Transverse colon (tissue), 4 donors: ENCODE measurements at regions not wholly inside any gene's neighbourhood (a gene's known extent, or its start where the extent isn't known, plus 50 kb on each side); places are given as distances from the start of the nearest gene placed in this dataset.
A peak's percentile ranks its signal among the peaks of the same experiment; 100 is the strongest.

Experiments
- DNase-seq: peaks from one replicate; pipeline ENCODE4 v3.0.0-alpha.2; 2019
- H3K27ac ChIP-seq, 4 donors: fragments of 200-600 bp; sonication (generic); 2 replicates each; pipeline ENCODE4 v1.5.1; 2016 to 2018; ENCODE audit warnings: inconsistent platforms in 4 of 4
- H3K27me3 ChIP-seq: fragments of 200-600 bp; sonication (generic); 2 replicates; pipeline ENCODE4 v1.5.1; 2017; ENCODE audit warnings: inconsistent platforms
- H3K36me3 ChIP-seq, 4 donors: fragments of 200-600 bp; sonication (generic); 2 replicates each; pipeline ENCODE4 v1.5.1; 2017 to 2019; ENCODE audit warnings: inconsistent platforms in 4 of 4
- H3K4me1 ChIP-seq, 4 donors: fragments of 200-600 bp; sonication (generic); 2 replicates each; pipeline ENCODE4 v1.5.1; 2017 to 2020; ENCODE audit warnings: inconsistent platforms in 4 of 4
- H3K4me3 ChIP-seq, 4 donors: fragments of 200-600 bp; sonication (generic); 1 replicate in 1 of 4; 2 replicates in 3 of 4; pipeline versions ENCODE4 v1.5.1 to v1.6.1; 2017 to 2019; ENCODE audit warnings: inconsistent platforms in 4 of 4
- H3K9me3 ChIP-seq, 2 donors: fragments of 200-600 bp; sonication (generic); 2 replicates each; pipeline ENCODE4 v1.5.1; 2017 to 2019; ENCODE audit warnings: inconsistent platforms in 2 of 2
- CTCF ChIP-seq, 5 experiments: fragments of 200-600 bp in 3 of 5; fragments of 450-650 bp in 2 of 5; sonication (generic) in 3 of 5; IDR thresholded peaks; 1 replicate in 2 of 5; 2 replicates in 3 of 5; pipeline ENCODE4 v1.5.1; 2016 to 2017; ENCODE audit warnings: antibody characterized with exemption in 5 of 5, inconsistent platforms in 3 of 5, mild to moderate bottlenecking in 2 of 5, moderate library complexity in 1 of 5
- EP300 ChIP-seq: sonication (generic); formaldehyde crosslinking; IDR thresholded peaks from one replicate; pipeline ENCODE4 v1.6.1; 2017; ENCODE audit warnings: antibody characterized with exemption, low read depth
- POLR2A ChIP-seq: fragments of 450-650 bp; IDR thresholded peaks from one replicate; pipeline ENCODE4 v1.6.1; 2016; ENCODE audit warnings: antibody characterized with exemption, mild to moderate bottlenecking, moderate library complexity
- POLR2AphosphoS5 ChIP-seq, 3 donors: sonication (generic); formaldehyde crosslinking; IDR thresholded peaks; one replicate each; pipeline ENCODE4 v1.6.1; 2016; ENCODE audit warnings: antibody characterized with exemption in 3 of 3
- WGBS, 2 donors: methylation state at CpG; one replicate each; pipeline ENCODE4 v1.1.5; 2018; ENCODE audit warnings: low coverage in 1 of 2; 5-methylcytosine and 5-hydroxymethylcytosine counted together
- in situ Hi-C, 4 donors: fragments of 200-750 bp; cut with MboI; loops; one replicate each; pipeline versions ENCODE4 v1.15.0 to v1.15.1; 2017; ENCODE audit warnings: low sequenced_read_pairs in 3 of 4, low pct_ligation_motif_present in 1 of 4, low pct_unique_long_range_greater_than_20kb in 1 of 4
- intact Hi-C: fragments of 100-400 bp; cut with DNase I; formaldehyde crosslinking; loops from one replicate; pipeline ENCODE4 v1.15.1; 2023; ENCODE audit warnings: low total_unique reads

- intact Hi-C loops: no loop called here
- Histone ChIP-seq H3K4me3 (no peak overlapping the region), H3K36me3 (no peaks in the 10 kb centered on the region), H3K27me3 (no peaks in the 10 kb centered on the region), H3K9me3 (peaks cover 0 to 6% of the 10 kb centered on the region in 2 donors), H3K4me1 (peaks cover 0 to 34% (median 8%) of the 10 kb centered on the region in 4 donors), H3K27ac (no peak overlapping the region)
- TF ChIP-seq EP300 (no peak), CTCF (IDR thresholded peaks at IDR 0.05) (no peak), POLR2AphosphoS5 (IDR thresholded peaks at IDR 0.05) (no peak)
- 30 to 65% methylated on average over 6 to 7 of the region's 7 CpGs for whole genome bisulfite sequencing, 2 donors
- no peak for DNase-seq
- in situ Hi-C loops: no loop called here
Observed at GRCh38 chr5:74539986-74540385, 100.5 kb downstream of the ENC1 start.

- TF ChIP-seq CTCF (IDR thresholded peaks at IDR 0.05) (no peak), POLR2AphosphoS5 (IDR thresholded peaks at IDR 0.05) (peak in 1 of 3 donors; percentile 26), POLR2A (no peak)
- in situ Hi-C loops: no loop called here
- intact Hi-C loops: no loop called here
- H3K27me3 ChIP-seq: no peaks in the 10 kb centered on the region
- no peak overlapping the region for H3K4me3 ChIP-seq
- peak; percentile 24 for DNase-seq
- H3K27ac ChIP-seq: peak overlapping the region in 3 of 4 donors; percentile 2 to 20 (median 20)
- peaks cover 0 to 17% of the 10 kb centered on the region in 2 donors for H3K9me3 ChIP-seq
- no peaks in the 10 kb centered on the region for H3K36me3 ChIP-seq
- WGBS, 2 donors: 0 to 56% methylated on average over 1 to 3 of the region's 3 CpGs
- peaks cover 0 to 26% (median 1%) of the 10 kb centered on the region in 4 donors for H3K4me1 ChIP-seq
Observed at GRCh38 chr5:74538206-74538661, 102.3 kb downstream of the ENC1 start.

- Histone ChIP-seq H3K9me3 (peaks cover 0 to 22% of the 10 kb centered on the region in 2 donors), H3K4me3 (no peak overlapping the region), H3K27me3 (no peaks in the 10 kb centered on the region), H3K4me1 (peaks cover 0 to 22% (median 0%) of the 10 kb centered on the region in 4 donors), H3K36me3 (no peaks in the 10 kb centered on the region), H3K27ac (no peak overlapping the region)
- TF ChIP-seq CTCF (IDR thresholded peaks at IDR 0.05): no peak
- TF ChIP-seq POLR2A: no peak
- no peak for TF ChIP-seq EP300
- TF ChIP-seq POLR2AphosphoS5 (IDR thresholded peaks at IDR 0.05): no peak
- in situ Hi-C loops: no loop called here
- intact Hi-C loops: no loop called here
- DNase-seq: no peak
- WGBS, 2 donors: 75 to 93% methylated on average over 1 of the region's 1 CpG
Observed at GRCh38 chr5:74536658-74537057, 103.9 kb downstream of the ENC1 start.

- H3K4me3 ChIP-seq: no peak overlapping the region
- 98 to 100% methylated on average over 2 of the region's 2 CpGs for WGBS, 2 donors
- intact Hi-C loops (no loop called here), in situ Hi-C loops (no loop called here)
- H3K4me1 ChIP-seq: peaks cover 0 to 15% (median 0%) of the 10 kb centered on the region in 4 donors
- TF ChIP-seq POLR2A (no peak), POLR2AphosphoS5 (IDR thresholded peaks at IDR 0.05) (no peak), EP300 (no peak), CTCF (IDR thresholded peaks at IDR 0.05) (no peak)
- peaks cover 0 to 22% of the 10 kb centered on the region in 2 donors for H3K9me3 ChIP-seq
- no peaks in the 10 kb centered on the region for H3K36me3 ChIP-seq
- no peak overlapping the region for H3K27ac ChIP-seq
- no peak for DNase-seq
- no peaks in the 10 kb centered on the region for H3K27me3 ChIP-seq
Observed at GRCh38 chr5:74535926-74536325, 104.6 kb downstream of the ENC1 start.
